NCI-H226 (cell line): ENCODE measurements at regions not wholly inside any gene's neighbourhood (a gene's known extent, or its start where the extent isn't known, plus 50 kb on each side); places are given as distances from the start of the nearest gene placed in this dataset.
A peak's percentile ranks its signal among the peaks of the same experiment; 100 is the strongest.
"Not testable (repeated sequence)": the region's sequence is repeated elsewhere in the genome, so short reads cannot be mapped to it uniquely, and the experiment has no call there.

Experiments used
- DNase-seq: peaks from one replicate; pipeline ENCODE4 v3.0.0-alpha.2; 2015

GRCh38 chrX:40951407-40951806 lies 133.8 kb upstream of the USP9X start:
- not testable (repeated sequence) for DNase-seq

GRCh38 chrX:40952855-40953254 lies 132.4 kb upstream of the USP9X start:
- DNase-seq: no peak

- DNase-seq: no peak
Measured at GRCh38 chrX:40953369-40953768, 131.9 kb upstream of the USP9X start.

GRCh38 chrX:40960041-40960440 lies 125.2 kb upstream of the USP9X start:
- DNase-seq: no peak

DNA sequence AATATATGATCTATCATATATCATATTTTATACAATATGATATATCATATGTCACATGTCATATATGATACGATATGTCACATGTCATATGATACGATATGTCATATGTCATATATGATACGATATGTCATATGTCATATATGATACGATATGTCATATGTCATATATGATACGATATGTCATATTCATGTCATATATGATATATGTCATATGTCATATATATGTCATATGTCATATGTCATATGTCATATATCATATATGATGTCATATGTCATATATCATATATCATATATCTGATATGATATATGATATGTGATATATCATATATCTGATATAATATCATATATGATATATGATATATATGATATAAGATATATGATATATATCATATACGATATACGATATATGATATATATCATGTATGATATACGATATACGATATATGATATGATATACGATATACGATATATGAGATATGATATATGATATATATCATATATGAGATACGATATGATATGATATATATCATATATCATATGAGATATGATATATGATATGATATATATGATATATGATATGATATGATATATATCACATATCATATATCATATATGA lies 122.3 kb upstream of the USP9X start:
- DNase-seq: no peak

DNA sequence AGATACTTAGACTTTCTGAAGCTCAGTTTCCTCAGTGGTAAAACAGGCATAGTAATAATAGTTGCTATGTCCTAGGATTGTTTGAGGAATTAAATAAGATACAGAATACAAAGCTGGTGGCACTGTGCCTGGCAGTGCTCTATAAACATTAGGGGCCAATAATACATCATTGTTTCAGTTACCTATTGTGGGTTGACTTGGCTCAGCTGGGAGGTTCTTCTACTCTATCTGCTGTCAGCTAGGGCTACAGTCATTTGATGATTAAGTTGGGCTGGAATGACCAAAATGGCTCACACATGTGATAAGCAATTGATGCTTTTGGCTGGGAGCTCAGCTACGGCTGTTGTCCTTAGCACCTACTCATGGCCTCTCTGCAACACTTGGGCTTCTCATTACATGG lies 121.2 kb upstream of the USP9X start:
- DNase-seq: peak; percentile 42

DNA sequence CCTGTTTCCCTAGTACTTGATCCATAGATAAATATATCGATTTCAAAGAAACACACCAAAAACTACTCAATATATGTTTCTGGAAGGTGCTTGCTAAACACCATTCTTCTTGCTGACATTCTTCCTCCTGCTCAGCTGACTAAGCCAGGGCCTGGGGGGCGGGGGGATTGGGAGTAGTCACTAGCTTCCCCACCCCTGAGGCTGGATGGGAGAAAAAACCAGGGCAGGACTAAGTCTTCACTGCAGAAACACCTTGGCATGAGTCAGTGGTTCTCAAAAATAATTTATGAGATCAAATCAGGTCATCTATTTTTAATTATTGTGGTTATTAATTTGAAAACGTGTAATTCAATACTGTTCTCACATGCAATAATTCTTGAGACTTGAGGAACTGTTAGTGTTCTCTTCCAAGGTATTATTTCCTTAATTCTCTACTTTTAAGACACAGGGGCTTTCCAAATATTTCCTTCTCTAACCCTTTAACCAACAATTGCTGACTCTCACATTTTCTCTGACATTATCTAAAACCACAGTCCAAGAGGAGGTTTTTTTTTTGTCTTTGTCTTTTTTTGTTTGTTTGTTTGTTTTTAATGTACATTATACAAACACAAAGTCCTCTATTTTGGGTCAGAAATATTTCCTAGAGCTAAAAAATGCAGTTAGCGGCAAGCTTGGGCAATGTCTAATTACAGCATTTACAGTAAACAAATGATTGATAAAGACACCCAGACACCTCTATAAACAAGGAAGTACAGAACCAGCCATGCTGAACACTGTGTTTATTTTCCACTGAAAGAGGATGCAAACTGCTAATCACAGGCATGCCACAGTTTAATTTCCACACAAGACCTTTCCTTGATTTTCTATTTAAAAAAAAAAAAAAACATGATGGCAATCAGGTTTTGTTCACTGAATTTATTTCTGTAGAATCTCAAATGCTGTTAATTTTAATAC lies 120.3 kb upstream of the USP9X start:
- peak; percentile 8 for DNase-seq

GRCh38 chrX:40966213-40966820 lies 118.9 kb upstream of the USP9X start:
- no peak for DNase-seq

DNA sequence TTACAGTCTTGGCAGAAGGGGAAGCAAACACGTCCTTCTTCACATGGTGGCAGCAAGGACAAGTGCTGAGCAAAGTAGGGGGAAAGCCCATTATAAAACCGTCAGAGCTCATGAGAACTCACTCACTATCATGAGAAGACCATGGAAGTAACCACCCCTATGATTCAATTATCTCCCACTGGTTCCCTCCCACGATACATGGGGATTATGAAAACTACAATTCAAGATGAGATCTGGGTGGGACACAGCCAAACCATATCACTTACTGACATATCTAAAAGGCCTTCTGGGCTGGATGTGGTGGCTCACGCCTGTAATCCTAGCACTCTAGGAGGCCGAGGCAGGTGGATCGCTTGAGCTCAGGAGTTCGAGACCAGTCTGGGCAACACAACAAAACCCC lies 117.1 kb upstream of the USP9X start:
- no peak for DNase-seq

- DNase-seq: no peak
Measured at GRCh38 chrX:40971736-40972135, 113.5 kb upstream of the USP9X start.

DNA sequence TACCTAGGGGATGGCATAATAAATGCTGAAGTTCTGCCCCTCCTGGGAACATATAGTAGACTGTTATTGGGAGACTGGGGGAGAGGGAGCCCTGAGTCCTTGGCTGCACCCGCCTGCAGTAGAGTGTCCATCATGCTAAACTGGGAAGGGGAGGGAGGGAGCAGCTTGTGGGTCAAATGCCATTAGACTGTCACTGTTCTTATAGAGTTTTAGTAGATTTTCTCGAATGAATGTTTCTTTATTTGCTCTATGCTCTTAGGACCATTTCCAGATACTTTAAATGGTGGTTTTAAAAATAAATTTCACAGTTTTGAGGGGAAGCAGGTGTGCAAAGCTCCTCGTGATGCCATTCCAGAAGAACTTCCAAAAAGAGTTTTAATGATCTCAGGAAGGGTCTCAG lies 111.6 kb upstream of the USP9X start:
- DNase-seq: no peak

GRCh38 chrX:40975951-40976350 lies 109.3 kb upstream of the USP9X start:
- DNase-seq: no peak

GRCh38 chrX:40976981-40977380 lies 108.3 kb upstream of the USP9X start:
- no peak for DNase-seq

DNA sequence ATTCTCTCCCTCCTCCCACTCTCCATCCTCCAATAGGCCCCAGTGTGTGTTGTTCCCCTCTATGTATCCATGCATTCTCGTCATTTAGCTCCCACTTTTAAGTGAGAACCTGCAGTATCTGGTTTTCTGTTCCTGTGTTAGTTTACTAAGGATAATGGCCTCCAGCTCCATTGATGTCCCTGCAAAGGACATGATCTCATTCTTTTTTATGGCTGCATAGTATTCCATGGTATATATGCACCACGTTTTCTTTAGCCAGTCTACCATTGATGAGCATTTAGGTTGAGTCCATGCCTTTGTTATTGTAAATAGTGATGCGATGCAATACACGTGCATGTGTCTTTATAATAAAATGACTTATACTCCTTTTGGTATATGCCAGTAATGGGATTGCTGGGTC lies 100.3 kb upstream of the USP9X start:
- no peak for DNase-seq

GRCh38 chrX:40987413-40987812 lies 97.8 kb upstream of the USP9X start:
- no peak for DNase-seq

GRCh38 chrX:40988100-40988499 lies 97.1 kb upstream of the USP9X start:
- no peak for DNase-seq

- DNase-seq: not testable (repeated sequence)
Measured at GRCh38 chrX:40993395-40993794, 91.8 kb upstream of the USP9X start.

- DNase-seq: peak; percentile 57
Measured at GRCh38 chrX:40996886-40997530, 88.2 kb upstream of the USP9X start.

DNA sequence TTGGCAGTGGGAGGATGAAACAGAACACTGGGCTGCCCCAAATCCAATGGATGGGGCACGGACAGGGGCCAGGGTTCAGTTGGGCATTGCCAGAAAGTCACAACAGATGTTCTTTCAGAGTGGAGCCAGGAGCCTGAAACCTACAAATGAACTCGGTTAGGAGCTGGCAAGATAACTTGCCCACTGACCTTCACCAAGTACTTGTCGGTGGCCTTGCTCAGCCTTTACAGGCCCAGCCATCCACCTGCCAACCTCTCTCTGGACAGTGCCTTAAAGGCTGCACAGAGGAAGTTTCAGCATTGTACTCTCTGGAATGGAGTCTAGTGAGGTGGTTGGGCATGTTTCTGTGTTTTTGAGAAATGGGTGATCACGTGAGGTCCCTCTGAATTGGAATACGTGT lies 87.1 kb upstream of the USP9X start:
- no peak for DNase-seq

DNA sequence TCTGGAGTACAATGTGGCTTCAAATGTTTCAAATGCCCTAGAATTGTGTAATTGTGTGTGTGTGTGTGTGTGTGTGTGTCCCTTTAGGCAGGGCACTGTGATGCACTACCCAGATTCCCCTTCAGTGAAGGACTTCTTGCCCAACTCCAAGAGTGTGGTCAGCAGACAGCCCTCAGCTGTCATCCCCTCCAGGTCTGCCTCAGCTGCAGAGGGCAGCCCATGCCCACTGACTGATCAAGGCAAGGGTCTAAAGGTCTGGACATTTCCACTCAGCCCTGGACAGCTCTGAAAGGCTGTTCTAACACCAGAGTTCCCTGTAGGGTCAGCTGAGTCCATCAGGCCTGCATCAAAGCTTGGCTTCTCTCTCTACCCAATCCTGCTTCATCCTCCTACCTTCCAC lies 83.9 kb upstream of the USP9X start:
- no peak for DNase-seq

GRCh38 chrX:41002026-41002425 lies 83.2 kb upstream of the USP9X start:
- DNase-seq: no peak

DNA sequence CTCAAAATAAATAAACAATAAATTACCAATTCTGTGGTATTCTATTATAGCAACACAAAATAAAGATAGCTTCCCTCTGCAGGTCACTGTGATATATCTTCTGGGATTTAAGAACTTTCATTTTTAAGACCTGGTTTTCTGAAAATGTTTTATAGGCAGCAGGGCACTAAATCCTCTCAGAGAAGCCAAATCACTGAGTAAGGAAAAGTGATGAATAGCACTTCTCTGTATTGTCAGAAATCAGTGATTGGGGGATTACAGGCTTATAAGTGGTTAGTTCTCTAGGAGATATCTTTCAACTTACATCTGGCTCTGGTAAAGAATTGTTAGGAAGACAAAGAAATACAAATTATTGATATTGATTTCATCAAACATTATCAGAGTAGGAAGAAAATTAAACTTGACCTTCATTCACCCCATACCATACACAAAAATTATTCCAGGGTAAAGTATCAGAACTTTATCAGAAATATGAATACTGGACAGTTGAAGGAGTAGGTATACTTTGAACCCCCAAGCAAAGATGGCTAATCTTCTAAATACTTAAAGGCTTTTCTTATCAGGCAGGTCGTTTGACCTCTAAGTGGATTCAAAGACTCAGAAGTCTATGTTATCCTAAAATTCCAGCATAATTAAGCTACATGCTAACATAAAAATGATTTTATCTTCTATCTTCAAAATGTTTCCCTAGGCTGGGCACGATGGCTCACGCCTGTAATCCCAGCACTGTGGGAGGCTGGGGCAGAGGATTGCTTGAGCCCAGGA lies 81.6 kb upstream of the USP9X start:
- no peak for DNase-seq
